ENCODE measurements at regions not wholly inside any gene's neighbourhood (a gene's known extent, or its start where the extent isn't known, plus 50 kb on each side); places are given as distances from the start of the nearest gene placed in this dataset.
"Not testable (repeated sequence)": the region's sequence is repeated elsewhere in the genome, so short reads cannot be mapped to it uniquely, and the experiment has no call there.

GRCh38 chr1:67503974-67504373 is 73.8 kb upstream of the SERBP1 start:
- Histone ChIP-seq H3K36me3 (ENCODE audit: low read depth) (no peaks in the 10 kb centered on the region), H3K4me1 (replicated peaks; ENCODE audit: insufficient read depth) (no peaks in the 10 kb centered on the region), H4K20me1 (ENCODE audit: insufficient read depth) (no peaks in the 10 kb centered on the region), H3K27me3 (ENCODE audit: insufficient read depth, low read depth) (no peaks in the 10 kb centered on the region), H3K27ac (no peak overlapping the region), H3K9me3 (ENCODE audit: insufficient read depth, low read depth) (no peaks in the 10 kb centered on the region; the same call in 1 of the 2 replicates), H2AFZ (no peak overlapping the region), H3K79me2 (ENCODE audit: low read depth) (no peaks in the 10 kb centered on the region), H3K4me3 (no peak overlapping the region), H3F3A (ENCODE audit: insufficient read depth, low read depth) (no peaks in the 10 kb centered on the region), H3K9me2 (ENCODE audit: insufficient read depth) (no peaks in the 10 kb centered on the region), H3K4me2 (no peak overlapping the region)
- no peak for TF ChIP-seq CTCF (conservative IDR thresholded peaks at IDR 0.05)
- TF ChIP-seq EZH2 (IDR thresholded peaks at IDR 0.05; ENCODE audit: low read depth), result no peak
- DNase-seq, result no peak
- intact Hi-C loops (cut with micrococcal nuclease; ENCODE audit: unreplicated experiment), result loop anchor here (5.0 kb wide), 1 partner anchor 737 kb away; no protein-coding TSS in a partner anchor
- ChIA-PET CTCF (interaction anchor here (1.7 kb wide), 1 partner anchor 292 kb away, joined by 3 read pairs; no protein-coding TSS in a partner anchor), POLR2A (ENCODE audit: unreplicated experiment) (no interaction called here)
- BruUV-seq (replicated peaks), result no TSS peak

DNA sequence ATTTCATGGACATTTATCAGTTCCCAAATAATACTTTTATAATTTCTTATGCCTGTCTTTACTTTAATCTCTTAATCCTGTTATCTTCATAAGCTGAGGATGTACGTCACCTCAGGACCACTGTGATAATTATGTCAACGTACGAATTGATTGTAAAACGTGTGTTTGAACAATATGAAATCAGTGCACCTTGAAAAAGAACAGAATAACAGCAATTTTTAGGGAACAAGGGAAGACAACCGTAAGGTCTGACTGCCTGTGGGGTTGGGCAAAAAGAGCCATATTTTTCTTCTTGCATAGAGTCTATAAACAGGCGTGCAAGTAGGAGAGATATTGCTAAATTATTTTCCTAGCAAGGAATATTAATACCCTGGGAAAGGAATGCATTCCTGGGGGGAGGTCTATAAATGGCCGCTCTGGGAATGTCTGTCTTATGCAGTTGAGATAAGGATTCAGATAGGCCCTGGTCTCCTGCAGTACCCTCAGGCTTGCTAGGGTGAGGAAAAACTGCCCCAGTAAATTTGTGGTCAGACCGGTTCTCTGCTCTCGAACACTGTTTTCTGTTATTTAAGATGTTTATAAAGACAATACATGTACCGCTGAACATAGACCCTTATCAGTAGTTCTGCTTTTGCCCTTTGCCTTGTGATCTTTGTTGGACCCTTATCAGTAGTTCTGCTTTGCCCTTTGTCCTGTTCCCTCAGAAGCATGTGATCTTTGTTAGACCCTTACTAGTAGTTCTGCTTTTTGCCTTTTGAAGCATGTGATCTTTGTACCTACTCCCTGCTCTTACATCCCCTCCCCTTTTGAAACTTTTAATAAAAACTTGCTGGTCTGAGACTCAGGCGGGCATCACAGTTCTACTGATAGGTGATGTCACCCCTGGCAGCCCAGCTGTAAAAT is 83.4 kb upstream of the SERBP1 start:
- H3K27me3 ChIP-seq (ENCODE audit: insufficient read depth, low read depth); H2AFZ ChIP-seq; H3K9me3 ChIP-seq (ENCODE audit: insufficient read depth, low read depth); DNase-seq; H3K79me2 ChIP-seq (ENCODE audit: low read depth); H3K9me2 ChIP-seq (ENCODE audit: insufficient read depth); H3K36me3 ChIP-seq (ENCODE audit: low read depth); H3K27ac ChIP-seq; H4K20me1 ChIP-seq (ENCODE audit: insufficient read depth); H3K4me3 ChIP-seq; H3K4me1 ChIP-seq (replicated peaks; ENCODE audit: insufficient read depth); BruUV-seq (replicated peaks); POLR2A ChIA-PET (ENCODE audit: unreplicated experiment); H3F3A ChIP-seq (ENCODE audit: insufficient read depth, low read depth); H3K4me2 ChIP-seq; CTCF ChIA-PET; intact Hi-C loops (cut with micrococcal nuclease; ENCODE audit: unreplicated experiment): not testable (repeated sequence)

DNA sequence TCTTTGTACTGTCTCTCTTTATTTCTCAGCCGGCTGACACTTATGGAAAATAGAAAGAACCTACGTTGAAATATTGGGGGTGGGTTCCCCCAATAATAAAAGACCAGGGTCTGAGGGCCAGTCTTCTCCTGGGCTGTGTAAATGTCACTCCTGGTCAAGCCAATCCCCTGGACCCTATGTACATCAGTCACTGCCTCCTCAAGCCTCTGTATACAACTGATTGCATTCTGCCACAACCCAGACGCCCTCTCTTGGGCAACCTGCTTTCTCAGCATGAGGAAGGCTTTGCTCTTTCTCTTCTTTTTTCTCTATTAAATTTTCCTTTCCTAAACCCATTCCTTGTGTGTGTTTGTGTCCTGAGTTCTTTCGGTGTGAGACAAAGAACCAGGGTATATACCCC is 84.1 kb upstream of the SERBP1 start:
- Histone ChIP-seq H3K4me1 (replicated peaks; ENCODE audit: insufficient read depth) (no peaks in the 10 kb centered on the region), H3K9me3 (ENCODE audit: insufficient read depth, low read depth) (no peaks in the 10 kb centered on the region; the same call in none of the 2 replicates), H3K4me2 (no peak overlapping the region), H2AFZ (no peak overlapping the region), H3F3A (ENCODE audit: insufficient read depth, low read depth) (no peaks in the 10 kb centered on the region), H4K20me1 (ENCODE audit: insufficient read depth) (no peaks in the 10 kb centered on the region), H3K79me2 (ENCODE audit: low read depth) (no peaks in the 10 kb centered on the region), H3K27me3 (ENCODE audit: insufficient read depth, low read depth) (no peaks in the 10 kb centered on the region), H3K4me3 (no peak overlapping the region), H3K27ac (no peak overlapping the region), H3K9me2 (ENCODE audit: insufficient read depth) (no peaks in the 10 kb centered on the region), H3K36me3 (ENCODE audit: low read depth) (no peaks in the 10 kb centered on the region)
- intact Hi-C loops (cut with micrococcal nuclease; ENCODE audit: unreplicated experiment), result no loop called here
- BruUV-seq (replicated peaks), result no TSS peak
- POLR2A ChIA-PET (ENCODE audit: unreplicated experiment), result no interaction called here
- no peak for DNase-seq
- CTCF ChIA-PET, result no interaction called here
- TF ChIP-seq CTCF (conservative IDR thresholded peaks at IDR 0.05), result no peak
- no peak for TF ChIP-seq EZH2 (IDR thresholded peaks at IDR 0.05; ENCODE audit: low read depth)

Data from PC-9 (cell line).